Osteocyte (in vitro differentiated cells): ENCODE measurements at regions not wholly inside any gene's neighbourhood (a gene's known extent, or its start where the extent isn't known, plus 50 kb on each side); places are given as distances from the start of the nearest gene placed in this dataset.

Experiments used
- DNase-seq: peaks from one replicate; pipeline ENCODE4 v3.0.0; 2021; ENCODE audit warnings: mixed read lengths; ENCODE audit not compliant: unreplicated experiment; ENCODE audit errors: extremely low spot score
- H3K27ac Mint-ChIP-seq: one replicate; pipeline ENCODE4 v1.8.0; 2021; ENCODE audit warnings: mild to moderate bottlenecking, mixed read lengths; ENCODE audit not compliant: unreplicated experiment
- H3K27me3 Mint-ChIP-seq: one replicate; pipeline ENCODE4 v1.8.0; 2021; ENCODE audit warnings: mixed read lengths; ENCODE audit not compliant: unreplicated experiment
- H3K36me3 Mint-ChIP-seq: one replicate; pipeline ENCODE4 v1.8.0; 2021; ENCODE audit warnings: mixed read lengths; ENCODE audit not compliant: unreplicated experiment
- H3K4me1 Mint-ChIP-seq: one replicate; pipeline ENCODE4 v1.8.0; 2021; ENCODE audit warnings: mixed read lengths; ENCODE audit not compliant: unreplicated experiment
- H3K4me3 Mint-ChIP-seq: one replicate; pipeline ENCODE4 v1.8.0; 2021; ENCODE audit warnings: mild to moderate bottlenecking, moderate library complexity, mixed read lengths; ENCODE audit not compliant: unreplicated experiment
- H3K9me3 Mint-ChIP-seq: one replicate; pipeline ENCODE4 v1.8.0; 2021; ENCODE audit warnings: mixed read lengths; ENCODE audit not compliant: unreplicated experiment
- CTCF ChIP-seq: fragments of 200-600 bp; sonication (generic); IDR thresholded peaks from 2 replicates; pipeline ENCODE4 v1.5.0; 2021; ENCODE audit warnings: antibody characterized with exemption, mild to moderate bottlenecking, moderate library complexity

GRCh38 chr15:25932696-25933095 lies 69.6 kb upstream of the ATP10A start:
- no peak for DNase-seq
- peaks cover 8% of the 10 kb centered on the region for H3K36me3 Mint-ChIP-seq
- peaks cover 16% of the 10 kb centered on the region for H3K9me3 Mint-ChIP-seq
- H3K27ac Mint-ChIP-seq = no peak overlapping the region
- H3K4me3 Mint-ChIP-seq = no peak overlapping the region
- H3K27me3 Mint-ChIP-seq = no peaks in the 10 kb centered on the region
- peaks cover 27% of the 10 kb centered on the region for H3K4me1 Mint-ChIP-seq
- no peak for TF ChIP-seq CTCF

GRCh38 chr15:25931851-25932250 lies 68.7 kb upstream of the ATP10A start:
- Mint-ChIP-seq H3K9me3 (peaks cover 16% of the 10 kb centered on the region), H3K36me3 (peaks cover 8% of the 10 kb centered on the region), H3K27me3 (no peaks in the 10 kb centered on the region), H3K4me3 (no peak overlapping the region), H3K4me1 (peaks cover 24% of the 10 kb centered on the region), H3K27ac (no peak overlapping the region)
- TF ChIP-seq CTCF = no peak
- DNase-seq = no peak

GRCh38 chr15:25930931-25931330 lies 67.8 kb upstream of the ATP10A start:
- DNase-seq = no peak
- peaks cover 24% of the 10 kb centered on the region for H3K4me1 Mint-ChIP-seq
- peaks cover 8% of the 10 kb centered on the region for H3K36me3 Mint-ChIP-seq
- TF ChIP-seq CTCF = no peak
- H3K27ac Mint-ChIP-seq = no peak overlapping the region
- no peak overlapping the region for H3K4me3 Mint-ChIP-seq
- H3K9me3 Mint-ChIP-seq = peaks cover 16% of the 10 kb centered on the region
- H3K27me3 Mint-ChIP-seq = no peaks in the 10 kb centered on the region
